GM19463 (cell line): ENCODE measurements at regions not wholly inside any gene's neighbourhood (a gene's known extent, or its start where the extent isn't known, plus 50 kb on each side); places are given as distances from the start of the nearest gene placed in this dataset.

Experiments used
- ATAC-seq: cut with Tn5 transposase; IDR thresholded peaks from one replicate; pipeline ENCODE4 v1.9.1; 2021; ENCODE audit warnings: mild to moderate bottlenecking, moderate library complexity; ENCODE audit not compliant: unreplicated experiment

DNA sequence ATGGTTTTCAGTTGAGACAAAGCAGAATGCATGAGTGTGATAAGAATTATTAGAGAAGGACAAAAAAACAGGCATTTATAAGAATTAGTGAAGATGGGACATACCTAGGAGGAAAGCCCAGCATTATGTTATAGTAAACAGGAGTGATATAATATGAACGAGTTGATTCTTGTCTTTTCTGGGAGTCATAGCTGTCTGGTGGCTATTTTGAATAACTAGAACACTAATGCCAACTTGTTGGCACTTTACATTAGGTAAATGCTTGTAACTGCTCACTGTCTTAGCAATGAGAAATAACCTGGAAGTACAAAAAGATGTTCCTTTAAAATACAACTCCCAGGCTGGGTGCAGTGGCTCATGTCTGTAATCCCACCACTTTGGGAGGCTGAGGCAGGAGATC, 540.8 kb upstream of the SPHKAP start:
- ATAC-seq: no peak

- no peak for ATAC-seq
These were observed 539.4 kb upstream of the SPHKAP start for GRCh38 chr2:228720895-228721294.

GRCh38 chr2:228709788-228710371, 528.4 kb upstream of the SPHKAP start:
- no peak for ATAC-seq

DNA sequence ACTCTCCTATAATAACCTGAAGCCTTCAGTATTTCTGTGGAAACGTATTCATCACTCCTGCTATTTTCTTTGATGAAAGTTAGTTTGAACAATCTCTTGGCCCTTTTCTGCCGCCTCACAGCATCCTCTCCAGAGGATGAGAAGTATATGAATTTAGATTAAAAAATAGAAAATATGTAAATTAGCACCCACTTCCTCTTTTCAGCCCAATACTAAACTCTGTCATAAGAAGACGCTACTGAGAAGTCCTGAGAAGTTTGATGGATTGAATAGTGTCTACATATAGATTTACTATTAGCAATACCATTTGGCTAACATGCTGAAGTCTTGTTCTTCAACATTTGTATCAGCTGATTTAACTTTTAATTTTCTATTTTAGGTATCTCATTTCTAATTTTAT, 526.4 kb upstream of the SPHKAP start:
- no peak for ATAC-seq

- no peak for ATAC-seq
These were observed 523.8 kb upstream of the SPHKAP start for GRCh38 chr2:228705318-228705717.

GRCh38 chr2:228703152-228703551, 521.7 kb upstream of the SPHKAP start:
- no peak for ATAC-seq

DNA sequence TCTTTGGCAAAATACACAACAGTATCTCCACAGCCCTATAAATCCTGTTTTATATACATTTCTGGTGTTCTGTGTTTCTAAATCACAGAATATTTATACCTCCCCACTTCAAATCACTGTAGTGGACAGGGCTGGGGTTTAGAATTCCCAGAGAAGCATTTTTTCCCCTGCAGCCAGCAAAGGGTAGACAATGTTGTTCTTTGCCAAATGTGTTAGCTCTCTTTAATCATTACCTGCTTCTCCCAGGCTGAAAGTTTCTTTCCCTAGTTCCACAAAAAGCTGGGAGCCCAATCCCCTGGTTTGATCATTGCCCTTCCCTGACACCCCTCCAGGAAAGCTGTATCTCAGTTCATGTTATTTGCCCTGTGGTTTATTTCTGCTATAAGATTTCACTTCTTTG, 520.0 kb upstream of the SPHKAP start:
- ATAC-seq: no peak

DNA sequence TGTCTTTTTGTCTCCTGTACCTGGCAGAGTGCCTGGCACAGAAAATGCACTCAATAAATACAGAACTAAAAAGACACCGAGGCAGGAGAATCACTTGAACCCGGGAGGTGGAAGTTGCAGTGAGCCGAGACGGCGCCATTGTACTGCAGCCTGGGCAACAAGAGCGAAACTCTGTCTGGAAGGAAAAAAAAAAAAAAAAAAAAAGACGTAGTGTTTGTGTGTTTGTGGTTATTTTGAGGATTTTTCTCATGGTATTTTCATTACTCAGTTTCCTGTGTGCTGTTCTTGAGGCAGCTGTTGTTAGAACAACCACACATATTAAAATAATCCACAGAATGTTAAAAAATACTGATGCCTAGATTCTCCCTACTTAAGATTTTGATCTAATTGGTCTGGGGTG, 519.2 kb upstream of the SPHKAP start:
- ATAC-seq: no peak

DNA sequence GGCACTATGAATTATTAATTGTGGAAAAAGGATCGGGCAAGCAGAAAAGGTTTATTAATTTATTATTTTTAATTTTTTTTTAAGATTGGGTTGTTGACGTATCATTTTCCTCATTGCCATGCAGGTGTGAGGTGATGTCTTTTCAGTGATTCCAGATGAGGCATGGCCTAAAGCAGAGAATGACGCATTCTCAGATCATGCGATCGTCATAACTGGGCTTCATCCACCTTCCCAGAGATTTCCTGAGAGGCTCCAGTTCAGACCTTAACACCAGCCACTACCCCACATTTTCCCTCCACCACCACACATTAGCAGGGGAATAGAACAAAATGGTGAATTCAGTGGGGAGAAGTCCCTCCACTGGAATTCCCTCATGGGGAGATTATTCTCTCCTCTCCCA, 518.4 kb upstream of the SPHKAP start:
- no peak for ATAC-seq

GRCh38 chr2:228699400-228699799, 517.9 kb upstream of the SPHKAP start:
- ATAC-seq: no peak

- ATAC-seq: no peak
These were observed 517.5 kb upstream of the SPHKAP start for GRCh38 chr2:228698963-228699362.

DNA sequence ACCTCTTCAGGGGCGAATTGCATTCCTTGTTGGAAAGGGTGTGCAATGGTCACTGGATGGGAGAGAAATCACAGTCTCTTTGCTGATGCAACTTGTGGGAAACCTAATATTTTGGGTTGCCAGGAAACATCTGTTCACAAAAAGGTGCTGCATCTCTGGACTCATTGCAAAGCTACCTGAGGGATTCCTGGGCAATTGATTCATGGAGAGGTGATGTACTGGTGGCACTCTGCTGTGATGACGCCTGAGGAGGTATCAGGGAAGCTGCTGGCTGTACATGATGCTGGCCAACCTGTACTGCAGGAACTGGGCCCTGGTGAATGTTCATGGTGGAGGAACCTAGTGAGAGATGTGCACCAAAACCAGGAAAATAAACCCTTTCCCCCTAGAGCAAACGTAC, 516.0 kb upstream of the SPHKAP start:
- ATAC-seq: no peak

GRCh38 chr2:228690681-228691080, 509.2 kb upstream of the SPHKAP start:
- no peak for ATAC-seq

GRCh38 chr2:228689053-228689452, 507.6 kb upstream of the SPHKAP start:
- no peak for ATAC-seq

GRCh38 chr2:228688007-228688645, 506.6 kb upstream of the SPHKAP start:
- no peak for ATAC-seq

DNA sequence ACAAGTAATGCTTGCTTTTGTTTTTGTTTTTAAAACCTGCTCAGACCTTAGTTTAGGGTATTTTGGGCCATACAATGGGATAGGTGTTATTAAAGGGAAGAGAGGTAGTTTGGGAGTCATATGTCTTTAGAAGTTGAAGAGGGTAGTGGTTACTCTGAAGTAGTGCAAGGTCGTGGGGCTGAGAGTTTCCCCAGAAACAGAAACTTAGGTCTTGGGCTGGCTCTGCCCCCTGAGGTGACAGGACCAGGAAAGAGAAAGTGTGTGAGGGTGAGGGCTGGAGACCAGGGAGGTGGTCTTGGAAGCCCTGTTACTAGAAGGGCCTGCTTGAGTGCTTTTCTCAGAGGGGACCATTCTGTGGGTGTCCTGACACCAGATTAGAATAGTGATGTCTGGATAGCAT, 500.5 kb upstream of the SPHKAP start:
- ATAC-seq: no peak

GRCh38 chr2:228681426-228681825, 499.9 kb upstream of the SPHKAP start:
- no peak for ATAC-seq

DNA sequence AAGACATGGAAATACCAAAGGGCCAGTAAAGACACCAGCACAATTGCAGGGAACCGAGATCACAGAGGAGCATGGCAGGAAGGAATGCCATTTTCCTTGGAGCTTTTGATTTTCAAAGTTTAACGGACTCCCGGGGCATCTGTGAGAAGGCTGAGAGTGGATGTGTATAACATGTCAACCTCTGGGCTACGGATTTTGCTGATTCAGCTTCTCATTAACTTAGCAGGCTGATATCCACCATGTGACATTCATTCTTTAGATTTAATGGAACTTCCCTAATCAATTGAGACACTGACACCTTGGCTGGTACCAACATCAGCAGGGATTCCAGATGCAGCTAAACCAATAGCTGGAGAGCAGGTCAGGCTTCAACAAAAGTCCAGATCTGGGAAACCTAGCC, 496.6 kb upstream of the SPHKAP start:
- no peak for ATAC-seq

- no peak for ATAC-seq
These were observed 494.2 kb upstream of the SPHKAP start for GRCh38 chr2:228675646-228676045.

GRCh38 chr2:228675091-228675490, 493.6 kb upstream of the SPHKAP start:
- ATAC-seq: no peak

DNA sequence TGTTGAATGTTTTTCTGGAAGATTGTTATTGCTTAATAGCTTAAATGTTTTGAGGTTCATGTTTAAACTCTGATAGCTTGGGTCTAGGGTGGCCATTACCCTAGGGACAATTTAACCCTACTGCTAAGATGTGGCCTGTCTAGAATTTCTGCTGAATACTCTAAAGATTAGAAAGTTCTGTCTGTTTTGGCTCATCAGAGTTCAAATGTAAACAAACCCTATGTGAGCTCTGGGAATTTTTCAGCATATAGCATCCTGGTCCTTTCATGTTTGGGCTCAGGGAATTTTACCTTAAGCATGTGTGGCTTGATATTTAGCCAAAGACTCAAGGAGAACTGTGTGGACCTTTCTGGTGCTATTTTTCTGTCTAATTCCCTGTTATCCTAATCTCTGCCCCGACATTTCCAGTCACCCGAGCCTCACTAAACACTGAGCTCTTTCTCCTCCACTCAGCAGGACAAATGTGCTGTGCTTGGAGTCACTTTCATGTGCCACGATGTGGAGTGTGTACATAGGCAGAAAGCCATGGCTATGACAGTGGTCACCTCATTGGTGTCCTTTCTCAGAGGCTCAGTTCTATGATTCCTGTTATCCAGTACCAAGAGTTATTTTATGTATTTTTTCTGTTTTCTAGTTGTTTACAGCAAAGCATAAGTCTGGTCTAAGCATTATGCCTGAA, 492.5 kb upstream of the SPHKAP start:
- ATAC-seq: no peak

DNA sequence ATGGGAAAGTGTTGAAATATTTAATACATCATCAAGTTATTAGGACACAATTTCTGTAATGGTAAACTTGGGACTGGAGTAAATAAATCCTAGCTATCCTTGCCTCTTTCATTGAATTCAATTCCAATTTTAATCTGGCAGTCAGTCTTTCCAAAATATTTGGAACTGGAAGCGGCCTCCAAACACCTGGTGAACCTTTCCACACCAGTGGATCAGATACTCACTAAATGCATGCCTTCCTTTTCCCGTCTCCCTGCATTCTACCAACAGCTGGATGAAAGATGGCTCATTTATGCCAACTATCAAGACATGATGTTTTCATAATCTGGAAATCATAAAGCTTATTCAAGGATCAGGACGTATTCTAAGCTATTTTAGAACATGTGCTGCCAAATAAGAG, 488.2 kb upstream of the SPHKAP start:
- no peak for ATAC-seq

DNA sequence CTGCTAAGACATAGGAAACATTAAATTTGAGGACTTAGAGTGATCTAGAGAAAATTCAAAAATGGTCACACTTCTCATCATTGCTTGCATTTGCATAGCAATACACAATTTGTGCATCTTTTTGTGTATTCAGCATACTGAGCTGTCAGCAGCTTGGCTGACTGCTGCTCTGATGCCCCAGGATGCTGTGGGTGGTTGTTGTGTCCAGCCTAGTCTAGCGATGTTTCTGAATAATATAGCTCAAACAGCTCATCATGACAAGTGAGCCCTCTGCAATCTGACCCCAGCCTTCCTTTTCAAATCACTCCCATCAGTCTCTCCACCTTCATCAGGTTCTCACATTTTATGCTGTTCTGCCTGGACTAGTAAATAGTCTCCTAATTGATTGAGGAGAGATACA, 483.7 kb upstream of the SPHKAP start:
- ATAC-seq: no peak
